Heart left ventricle (tissue), 13 donors: ENCODE measurements at regions not wholly inside any gene's neighbourhood (a gene's known extent, or its start where the extent isn't known, plus 50 kb on each side); places are given as distances from the start of the nearest gene placed in this dataset.

Source experiments
- POLR2A ChIP-seq, 2 donors: fragments of 450-650 bp; IDR thresholded peaks; one replicate each; pipeline ENCODE4 v1.6.1; 2017; ENCODE audit warnings: antibody characterized with exemption in 2 of 2, mild to moderate bottlenecking in 2 of 2, moderate library complexity in 2 of 2
- TF ChIP-seq, protein P1 (sequence below), 12 donors: fragments of 200-600 bp; sonication (generic) in 4 of 12; IDR thresholded peaks; one replicate each; pipeline versions ENCODE4 v1.5.0 to v1.8.0; 2018 to 2022; ENCODE audit warnings: antibody characterized with exemption in 12 of 12, mild to moderate bottlenecking in 5 of 12
- donor health status: ischemic (EF 13 %, LVEDD 7.1; RV severe dilation, severe dysfunction).
- donor health status: DM: no; HTN: yes; CAD: no.
- donor health status: DM: no; HTN: no; CAD: no.
- donor health status: ischemic (EF 25% LVEDD 6.9; RV normal size, moderate dysfunction).
- donor health status: ischemic (EF 25% LVEDD 5.7; RV mildly dilated, moderate dysfunction).
- donor health status: ischemic (EF 35%, LVEDD 5.7; RV mildly dilated, moderate dysfunction).
- donor health status: nonischemic (EF 11% LVEDD 7.7; RV severe dilation, severe dysfunction).
- donor health status: DM: yes; HTN: yes; CAD: no.
- donor health status: PGD.
- donor health status: ischemic (EF 29% LVEDD 5.4; RV normal size, mild dysfunction).
- donor health status: nonischemic (EF 23%, LVEDD 6.1; RV moderate dilation, normal function).

DNA sequence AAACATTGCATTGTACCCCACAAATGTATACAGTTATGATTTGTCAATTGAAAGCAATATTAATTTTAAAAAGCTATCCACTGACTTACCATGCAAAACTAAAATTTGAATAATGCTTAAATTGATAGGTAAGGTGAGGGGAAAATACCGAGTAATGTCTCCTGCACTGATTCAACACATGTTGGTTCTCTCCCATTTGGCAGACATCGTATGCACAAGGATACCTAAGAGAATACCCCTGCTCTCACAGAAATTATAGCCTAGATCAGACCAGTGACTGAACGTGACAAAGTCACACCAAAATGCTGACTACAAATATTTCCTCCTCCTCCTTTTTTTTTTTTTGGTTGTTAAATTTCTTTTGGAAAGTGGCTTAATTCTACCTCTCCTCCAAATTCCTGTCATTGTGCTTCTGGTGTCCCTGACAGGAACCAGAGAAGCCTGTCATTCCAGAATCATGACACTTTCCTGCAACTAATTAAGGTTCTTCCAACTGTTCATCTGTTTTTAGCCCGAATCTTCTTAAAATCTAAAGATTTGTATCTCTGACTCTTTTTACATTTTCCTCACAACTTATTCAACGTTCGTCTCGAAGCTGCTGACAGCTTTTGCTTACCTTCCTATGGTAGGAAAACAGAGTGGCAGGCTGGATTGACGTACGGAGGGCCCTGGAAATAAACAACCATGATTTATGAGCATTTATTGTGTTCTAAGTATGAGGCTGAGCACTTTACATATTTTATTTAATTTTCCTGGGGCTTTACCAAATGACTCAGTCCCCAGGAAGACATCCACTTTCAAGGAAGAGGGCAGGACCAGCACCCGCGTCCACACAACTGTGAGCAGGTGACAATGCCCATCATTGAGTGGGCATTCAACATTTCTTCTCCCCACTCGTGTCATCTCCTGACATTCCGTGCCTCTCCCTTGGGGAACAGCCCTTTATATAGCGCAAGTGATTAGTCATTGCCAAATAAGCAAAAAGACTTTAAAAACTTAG is 57.9 kb upstream of the KCNE2 start:
- TF ChIP-seq POLR2A (IDR thresholded peaks at IDR 0.05) = no peak
- TF ChIP-seq, protein P1, sequence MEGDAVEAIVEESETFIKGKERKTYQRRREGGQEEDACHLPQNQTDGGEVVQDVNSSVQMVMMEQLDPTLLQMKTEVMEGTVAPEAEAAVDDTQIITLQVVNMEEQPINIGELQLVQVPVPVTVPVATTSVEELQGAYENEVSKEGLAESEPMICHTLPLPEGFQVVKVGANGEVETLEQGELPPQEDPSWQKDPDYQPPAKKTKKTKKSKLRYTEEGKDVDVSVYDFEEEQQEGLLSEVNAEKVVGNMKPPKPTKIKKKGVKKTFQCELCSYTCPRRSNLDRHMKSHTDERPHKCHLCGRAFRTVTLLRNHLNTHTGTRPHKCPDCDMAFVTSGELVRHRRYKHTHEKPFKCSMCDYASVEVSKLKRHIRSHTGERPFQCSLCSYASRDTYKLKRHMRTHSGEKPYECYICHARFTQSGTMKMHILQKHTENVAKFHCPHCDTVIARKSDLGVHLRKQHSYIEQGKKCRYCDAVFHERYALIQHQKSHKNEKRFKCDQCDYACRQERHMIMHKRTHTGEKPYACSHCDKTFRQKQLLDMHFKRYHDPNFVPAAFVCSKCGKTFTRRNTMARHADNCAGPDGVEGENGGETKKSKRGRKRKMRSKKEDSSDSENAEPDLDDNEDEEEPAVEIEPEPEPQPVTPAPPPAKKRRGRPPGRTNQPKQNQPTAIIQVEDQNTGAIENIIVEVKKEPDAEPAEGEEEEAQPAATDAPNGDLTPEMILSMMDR (IDR thresholded peaks at IDR 0.05) = no peak
